ENCODE measurements at regions not wholly inside any gene's neighbourhood (a gene's known extent, or its start where the extent isn't known, plus 50 kb on each side); places are given as distances from the start of the nearest gene placed in this dataset.
A peak's percentile ranks its signal among the peaks of the same experiment; 100 is the strongest.

DNA sequence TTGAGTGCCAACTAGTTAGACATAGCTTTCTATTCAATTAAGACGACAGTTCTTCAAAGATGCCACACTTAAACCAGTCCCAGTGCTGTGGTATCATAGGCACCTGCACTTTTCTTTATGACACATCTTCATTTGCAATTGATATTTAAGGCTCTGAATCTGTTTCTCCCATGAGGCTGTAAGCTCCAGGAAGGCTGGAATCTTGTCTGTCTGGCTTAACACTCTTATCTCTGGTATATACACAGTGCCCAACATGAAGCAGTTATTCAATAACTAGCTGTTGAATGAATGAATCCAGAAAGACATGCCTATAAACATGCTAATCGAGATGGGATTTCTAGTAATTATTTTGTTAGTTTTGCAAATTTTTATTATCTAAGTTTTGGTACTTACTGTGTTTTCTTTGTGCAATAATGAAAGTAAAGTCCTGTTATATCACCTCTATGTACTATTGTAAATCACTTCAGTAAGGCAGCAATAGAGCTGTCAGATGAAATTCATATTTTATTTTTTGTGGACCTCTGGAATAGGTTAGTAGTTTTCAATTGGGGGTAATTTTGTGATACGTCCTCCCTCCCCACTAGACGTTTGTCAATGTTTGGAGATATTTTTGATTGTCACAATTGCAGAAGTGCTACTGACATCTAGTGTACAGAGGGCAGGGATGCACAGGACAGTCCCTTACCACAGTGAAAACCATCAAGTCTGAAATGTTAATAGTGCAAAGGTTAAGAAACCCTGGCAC is 51.3 kb upstream of the STEAP4 start (continued):
- TF ChIP-seq ZNF564 (CRISPR knock-in tag; IDR thresholded peaks at IDR 0.05) (no peak), STAG1 (CRISPR knock-in tag; IDR thresholded peaks at IDR 0.05) (peak; percentile 42), TBL1XR1 (IDR thresholded peaks at IDR 0.05; ENCODE audit: borderline replicate concordance, low read length, partially characterized antibody) (no peak), SRY (CRISPR knock-in tag; IDR thresholded peaks at IDR 0.05) (no peak), SP140L (CRISPR knock-in tag; IDR thresholded peaks at IDR 0.05; ENCODE audit: borderline replicate concordance) (no peak), TSC22D2 (CRISPR knock-in tag; IDR thresholded peaks at IDR 0.05; ENCODE audit: borderline replicate concordance) (no peak), GLI4 (CRISPR knock-in tag; IDR thresholded peaks at IDR 0.05; ENCODE audit: borderline replicate concordance) (no peak)
- TF ChIP-seq, protein P1, sequence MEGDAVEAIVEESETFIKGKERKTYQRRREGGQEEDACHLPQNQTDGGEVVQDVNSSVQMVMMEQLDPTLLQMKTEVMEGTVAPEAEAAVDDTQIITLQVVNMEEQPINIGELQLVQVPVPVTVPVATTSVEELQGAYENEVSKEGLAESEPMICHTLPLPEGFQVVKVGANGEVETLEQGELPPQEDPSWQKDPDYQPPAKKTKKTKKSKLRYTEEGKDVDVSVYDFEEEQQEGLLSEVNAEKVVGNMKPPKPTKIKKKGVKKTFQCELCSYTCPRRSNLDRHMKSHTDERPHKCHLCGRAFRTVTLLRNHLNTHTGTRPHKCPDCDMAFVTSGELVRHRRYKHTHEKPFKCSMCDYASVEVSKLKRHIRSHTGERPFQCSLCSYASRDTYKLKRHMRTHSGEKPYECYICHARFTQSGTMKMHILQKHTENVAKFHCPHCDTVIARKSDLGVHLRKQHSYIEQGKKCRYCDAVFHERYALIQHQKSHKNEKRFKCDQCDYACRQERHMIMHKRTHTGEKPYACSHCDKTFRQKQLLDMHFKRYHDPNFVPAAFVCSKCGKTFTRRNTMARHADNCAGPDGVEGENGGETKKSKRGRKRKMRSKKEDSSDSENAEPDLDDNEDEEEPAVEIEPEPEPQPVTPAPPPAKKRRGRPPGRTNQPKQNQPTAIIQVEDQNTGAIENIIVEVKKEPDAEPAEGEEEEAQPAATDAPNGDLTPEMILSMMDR (CRISPR knock-in tag; IDR thresholded peaks at IDR 0.05), result peak; percentile 55
- TF ChIP-seq, protein P2, sequence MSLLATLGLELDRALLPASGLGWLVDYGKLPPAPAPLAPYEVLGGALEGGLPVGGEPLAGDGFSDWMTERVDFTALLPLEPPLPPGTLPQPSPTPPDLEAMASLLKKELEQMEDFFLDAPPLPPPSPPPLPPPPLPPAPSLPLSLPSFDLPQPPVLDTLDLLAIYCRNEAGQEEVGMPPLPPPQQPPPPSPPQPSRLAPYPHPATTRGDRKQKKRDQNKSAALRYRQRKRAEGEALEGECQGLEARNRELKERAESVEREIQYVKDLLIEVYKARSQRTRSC (CRISPR knock-in tag; IDR thresholded peaks at IDR 0.05; ENCODE audit: low read depth), result no peak

DNA sequence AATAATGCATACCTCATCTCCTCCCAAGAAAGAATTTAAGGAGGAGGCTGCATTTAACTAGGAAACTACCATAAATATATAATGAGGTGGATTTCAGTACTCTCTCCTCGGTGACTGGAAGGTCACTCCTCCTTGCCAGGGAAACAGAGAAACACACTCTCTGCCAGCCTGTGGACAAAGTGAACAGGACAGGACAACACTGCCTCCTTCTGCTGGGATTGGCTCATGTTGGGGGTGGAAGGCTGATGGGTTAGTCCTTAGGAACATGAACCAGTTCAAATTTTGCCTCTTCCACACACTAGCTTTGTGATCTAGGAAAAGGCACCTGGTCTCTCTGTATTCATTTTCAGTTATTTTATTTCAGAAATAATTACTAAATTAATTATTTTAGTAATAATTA is 50.6 kb upstream of the STEAP4 start:
- H3K4me3 ChIP-seq (replicated peaks in 1 of 3; ENCODE audit: insufficient read depth in 1 of 3, low read depth in 2 of 3, low read length in 3 of 3), result no peak overlapping the region
- DNase-seq (ENCODE audit: low spot score), result no peak
- TF ChIP-seq STAG1 (CRISPR knock-in tag; IDR thresholded peaks at IDR 0.05) (peak; percentile 32), ZNF547 (CRISPR knock-in tag; IDR thresholded peaks at IDR 0.05) (no peak)
- TF ChIP-seq, protein P1 (CRISPR knock-in tag; IDR thresholded peaks at IDR 0.05), result peak; percentile 17; the same call in 1 of the 2 replicates
- POLR2A ChIA-PET, result no interaction called here
- no peaks in the 10 kb centered on the region for H3K79me2 ChIP-seq (ENCODE audit: insufficient read depth, low read length)
- no peak overlapping the region for H3K9ac ChIP-seq (ENCODE audit: insufficient read depth, low read depth, low read length)
- peaks cover 14% of the 10 kb centered on the region for H3K4me1 ChIP-seq (ENCODE audit: insufficient read depth, low read length)
- peak; percentile 60 for ATAC-seq
- FAIRE-seq, result no peak
- BruUV-seq (replicated peaks), result no TSS peak
- intact Hi-C loops (cut with micrococcal nuclease; ENCODE audit: unreplicated experiment), result no loop called here
- in situ Hi-C loops (cut with HindIII; ENCODE audit: extremely low pct_ligation_motif_present, low pct_unique_long_range_greater_than_20kb), result no loop called here
- no peak overlapping the region for H3K27ac ChIP-seq (ENCODE audit: extremely low read length, insufficient read depth, low read length)
- WGBS (ENCODE audit: low lambda C conversion rate), result 0% methylated on average over 1 of the region's 1 CpG
- CTCF ChIA-PET (ENCODE audit: low intra/inter-chr PET ratio, low total read pairs), result no interaction called here
- no peak overlapping the region for H2AFZ ChIP-seq (ENCODE audit: low read length)
- H3K36me3 ChIP-seq (replicated peaks in 1 of 2; ENCODE audit: control insufficient read depth in 1 of 2, insufficient read depth in 2 of 2, low read length in 2 of 2), result no peaks in the 10 kb centered on the region
- no peaks in the 10 kb centered on the region for H3K27me3 ChIP-seq (ENCODE audit: control insufficient read depth in 1 of 2, insufficient read depth in 2 of 2, low read length in 2 of 2)
- H3K9me3 ChIP-seq (ENCODE audit: low read length), result no peaks in the 10 kb centered on the region
- no peaks in the 10 kb centered on the region for H4K20me1 ChIP-seq (ENCODE audit: insufficient read depth, low read length)
- no peak overlapping the region for H3K4me2 ChIP-seq (ENCODE audit: low read depth, low read length)
